Liver (tissue), 8 donors: ENCODE measurements at regions not wholly inside any gene's neighbourhood (a gene's known extent, or its start where the extent isn't known, plus 50 kb on each side); places are given as distances from the start of the nearest gene placed in this dataset.

ENCODE experiments used
- DNase-seq: peaks from one replicate; pipeline ENCODE4 v3.0.0-alpha.2; 2017; ENCODE audit warnings: low spot score
- H3K27ac ChIP-seq, 2 donors: one replicate each; pipeline ENCODE4 v1.7.0; 2013; ENCODE audit warnings: inconsistent platforms in 2 of 2, low read length in 2 of 2, control low read depth in 1 of 2, low read depth in 1 of 2, mild to moderate bottlenecking in 1 of 2
- H3K27me3 ChIP-seq, 4 donors: one replicate each; pipeline versions ENCODE4 v1.6.1 to v1.7.0; 2013; ENCODE audit warnings: low read length in 3 of 4, inconsistent platforms in 1 of 4, mild to moderate bottlenecking in 1 of 4, moderate library complexity in 1 of 4; ENCODE audit not compliant: control insufficient read depth in 4 of 4, insufficient read depth in 4 of 4
- H3K36me3 ChIP-seq, 4 donors: one replicate each; pipeline versions ENCODE4 v1.6.1 to v1.7.0; 2013; ENCODE audit warnings: low read length in 3 of 4, mild to moderate bottlenecking in 3 of 4, low read depth in 1 of 4, moderate library complexity in 1 of 4; ENCODE audit not compliant: control insufficient read depth in 4 of 4, insufficient read depth in 3 of 4
- H3K4me1 ChIP-seq, 4 donors: one replicate each; pipeline versions ENCODE4 v1.6.1 to v1.7.0; 2013; ENCODE audit warnings: low read length in 3 of 4, mild to moderate bottlenecking in 3 of 4, moderate library complexity in 1 of 4; ENCODE audit not compliant: control insufficient read depth in 4 of 4, insufficient read depth in 4 of 4
- H3K4me3 ChIP-seq, 3 donors: one replicate each; pipeline versions ENCODE4 v1.6.1 to v1.7.0; 2013; ENCODE audit warnings: low read length in 3 of 3, control low read depth in 1 of 3, low read depth in 1 of 3, mild to moderate bottlenecking in 1 of 3
- H3K9ac ChIP-seq, 2 donors: one replicate each; pipeline ENCODE4 v1.7.0; 2013; ENCODE audit warnings: low read length in 2 of 2, mild to moderate bottlenecking in 2 of 2, moderate library complexity in 2 of 2, control low read depth in 1 of 2, low read depth in 1 of 2
- H3K9me3 ChIP-seq, 4 donors: one replicate each; pipeline versions ENCODE4 v1.6.1 to v1.7.0; 2013; ENCODE audit warnings: low read length in 3 of 4; ENCODE audit not compliant: control insufficient read depth in 4 of 4
- ATF3 ChIP-seq: IDR thresholded peaks from 2 replicates; pipeline ENCODE4 v1.6.1; 2016; ENCODE audit warnings: antibody characterized with exemption
- CTCF ChIP-seq: fragments of 150-350 bp; IDR thresholded peaks from 2 replicates; pipeline ENCODE4 v1.5.1; 2017; ENCODE audit warnings: improper control_type of control experiment, low read depth, low read length; ENCODE audit not compliant: missing input control
- EGR1 ChIP-seq, 2 donors: IDR thresholded peaks; 2 replicates each; pipeline ENCODE4 v1.6.1; 2016 to 2018; ENCODE audit warnings: antibody characterized with exemption in 2 of 2, low read depth in 2 of 2
- FOXA1 ChIP-seq: IDR thresholded peaks from 2 replicates; pipeline ENCODE4 v1.6.1; 2016; ENCODE audit warnings: antibody characterized with exemption
- FOXA2 ChIP-seq: IDR thresholded peaks from 2 replicates; pipeline ENCODE4 v1.6.1; 2016; ENCODE audit warnings: antibody characterized with exemption
- GABPA ChIP-seq, 2 donors: IDR thresholded peaks in 1 of 2; conservative IDR thresholded peaks in 1 of 2; 2 replicates each; pipeline ENCODE4 v1.6.1; 2016; ENCODE audit warnings: antibody characterized with exemption in 2 of 2, mild to moderate bottlenecking in 1 of 2, moderate library complexity in 1 of 2
- HNF4A ChIP-seq, 2 donors: conservative IDR thresholded peaks; 2 replicates each; pipeline ENCODE4 v1.6.1; 2016; ENCODE audit warnings: antibody characterized with exemption in 2 of 2, mild to moderate bottlenecking in 2 of 2
- HNF4G ChIP-seq: IDR thresholded peaks from 2 replicates; pipeline ENCODE4 v1.6.1; 2016; ENCODE audit warnings: antibody characterized with exemption
- JUND ChIP-seq, 2 donors: IDR thresholded peaks; 2 replicates each; pipeline ENCODE4 v1.6.1; 2016; ENCODE audit warnings: antibody characterized with exemption in 2 of 2
- NR2F2 ChIP-seq: IDR thresholded peaks from 2 replicates; pipeline ENCODE4 v1.6.1; 2016; ENCODE audit warnings: antibody characterized with exemption
- RAD21 ChIP-seq, 2 donors: IDR thresholded peaks; 2 replicates each; pipeline ENCODE4 v1.6.1; 2016; ENCODE audit warnings: antibody characterized with exemption in 2 of 2, mild to moderate bottlenecking in 2 of 2
- REST ChIP-seq: IDR thresholded peaks from 2 replicates; pipeline ENCODE4 v1.6.1; 2016; ENCODE audit warnings: antibody characterized with exemption, mild to moderate bottlenecking
- RXRA ChIP-seq, 2 donors: IDR thresholded peaks; 2 replicates each; pipeline ENCODE4 v1.6.1; 2017 to 2018; ENCODE audit warnings: antibody characterized with exemption in 2 of 2, mild to moderate bottlenecking in 1 of 2
- SP1 ChIP-seq: IDR thresholded peaks from 2 replicates; pipeline ENCODE4 v1.6.1; 2018; ENCODE audit warnings: antibody characterized with exemption, mild to moderate bottlenecking
- YY1 ChIP-seq: IDR thresholded peaks from 2 replicates; pipeline ENCODE4 v1.6.1; 2016; ENCODE audit warnings: antibody characterized with exemption, mild to moderate bottlenecking
- ZBTB33 ChIP-seq: IDR thresholded peaks from 2 replicates; pipeline ENCODE4 v1.6.1; 2016; ENCODE audit warnings: antibody characterized with exemption
- WGBS: extraction: QIAGEN DNeasy Blood & Tissue Kit; methylation state at CpG from one replicate; pipeline ENCODE4 v1.1.7; 2013; 5-methylcytosine and 5-hydroxymethylcytosine counted together
- donor health status: healthy.
- donor health status: healthy.
- donor health status: healthy.
- donor health status: healthy.
- donor health status: healthy.

GRCh38 chr19:29302002-29302928 is 89.3 kb upstream of the UQCRFS1 start:
- DNase-seq, result no peak
- Histone ChIP-seq H3K27ac (no peak overlapping the region), H3K36me3 (no peaks in the 10 kb centered on the region), H3K9ac (no peak overlapping the region), H3K4me3 (no peak overlapping the region), H3K9me3 (no peaks in the 10 kb centered on the region), H3K27me3 (peaks cover 0 to 5% (median 0%) of the 10 kb centered on the region in 4 donors), H3K4me1 (no peaks in the 10 kb centered on the region)
- TF ChIP-seq FOXA2, result no peak
- TF ChIP-seq JUND (IDR thresholded peaks at IDR 0.05), result no peak
- no peak for TF ChIP-seq SP1
- TF ChIP-seq REST, result no peak
- no peak for TF ChIP-seq CTCF
- no peak for TF ChIP-seq EGR1 (IDR thresholded peaks at IDR 0.05; ENCODE audit: low read depth in 2 of 2)
- no peak for TF ChIP-seq RXRA (IDR thresholded peaks at IDR 0.05)
- no peak for TF ChIP-seq ATF3
- TF ChIP-seq GABPA (IDR thresholded peaks at IDR 0.05 in 1 of 2, conservative IDR thresholded peaks at IDR 0.05 in 1 of 2), result no peak
- TF ChIP-seq HNF4A (conservative IDR thresholded peaks at IDR 0.05), result no peak
- no peak for TF ChIP-seq RAD21 (IDR thresholded peaks at IDR 0.05)
- TF ChIP-seq YY1, result no peak
- TF ChIP-seq HNF4G, result no peak
- TF ChIP-seq FOXA1, result no peak
- TF ChIP-seq ZBTB33, result no peak
- TF ChIP-seq NR2F2, result no peak
- WGBS, result 74% methylated on average over 10 of the region's 10 CpGs
